H1 (cell line): ENCODE measurements at regions not wholly inside any gene's neighbourhood (a gene's known extent, or its start where the extent isn't known, plus 50 kb on each side); places are given as distances from the start of the nearest gene placed in this dataset.

Experiments used
- CTCF ChIA-PET: fragments of 300-600 bp; sonication (Branson Sonifier 250); formaldehyde crosslinking; loops from one replicate; lab custom pipeline; 2021; ENCODE audit not compliant: partially characterized antibody; lab: Charles Lee
- POLR2A ChIA-PET: fragments of 300-600 bp; sonication (Branson Sonifier 250); formaldehyde crosslinking; loops from one replicate; lab custom pipeline; 2021; ENCODE audit warnings: inconsistent platforms; ENCODE audit not compliant: partially characterized antibody; lab: Charles Lee
- DNase-seq, 2 experiments: peaks; one replicate each; pipeline versions ENCODE4 v3.0.0 to v3.0.0-alpha.2; 2010 to 2022; ENCODE audit warnings: low spot score in 2 of 2, low read depth in 1 of 2, mixed read lengths in 1 of 2
- FAIRE-seq: peaks from 2 replicates; lab custom pipeline; 2011; peaks lifted over from hg19 to GRCh38; lab: Jason Lieb, UNC
- H2AFZ ChIP-seq: 2 replicates; pipeline ENCODE4 v1.8.1; 2012; ENCODE audit warnings: low read length, inconsistent platforms
- H2AK5ac ChIP-seq: 2 replicates; pipeline ENCODE4 v1.6.1; 2013; ENCODE audit warnings: low read depth, low read length
- H2BK120ac ChIP-seq: replicated peaks from 2 replicates; pipeline ENCODE3; 2013; ENCODE audit warnings: low read depth, low read length, inconsistent platforms
- H2BK12ac ChIP-seq: 2 replicates; pipeline ENCODE4 v1.6.1; 2013; ENCODE audit warnings: low read depth, low read length
- H2BK15ac ChIP-seq: 2 replicates; pipeline ENCODE4 v1.6.1; 2013; ENCODE audit warnings: low read length
- H2BK20ac ChIP-seq: 2 replicates; pipeline ENCODE4 v1.6.1; 2013; ENCODE audit warnings: low read length
- H2BK5ac ChIP-seq: 2 replicates; pipeline ENCODE4 v1.6.1; 2013; ENCODE audit warnings: low read depth, low read length
- H3K14ac ChIP-seq: 2 replicates; pipeline ENCODE4 v1.6.1; 2013; ENCODE audit warnings: inconsistent platforms; ENCODE audit not compliant: insufficient read length
- H3K18ac ChIP-seq: 2 replicates; pipeline ENCODE4 v1.6.1; 2013; ENCODE audit warnings: low read length; ENCODE audit errors: extremely low read depth
- H3K23ac ChIP-seq: 2 replicates; pipeline ENCODE4 v1.6.1; 2013; ENCODE audit warnings: inconsistent platforms; ENCODE audit not compliant: insufficient read length
- H3K23me2 ChIP-seq: 2 replicates; pipeline ENCODE4 v1.6.1; 2013; ENCODE audit warnings: low read depth, low read length
- H3K27ac ChIP-seq: 2 replicates; pipeline ENCODE4 v1.6.1; 2011; ENCODE audit warnings: low read depth, low read length, inconsistent platforms
- H3K27me3 ChIP-seq, 4 experiments: replicated peaks in 1 of 4; 1 replicate in 1 of 4; 2 replicates in 3 of 4; pipeline versions ENCODE4 v1.6.1 to v1.8.1; 2011 to 2013; ENCODE audit warnings: low read length in 3 of 4, mild to moderate bottlenecking in 3 of 4, inconsistent platforms in 2 of 4, mixed read lengths in 2 of 4, moderate library complexity in 1 of 4; ENCODE audit not compliant: control insufficient read depth in 3 of 4, insufficient read depth in 3 of 4; ENCODE audit errors: extremely low read depth in 1 of 4
- H3K36me3 ChIP-seq, 4 experiments: 2 replicates each; pipeline versions ENCODE4 v1.6.1 to v1.8.1; 2011 to 2013; ENCODE audit warnings: mild to moderate bottlenecking in 4 of 4, low read length in 3 of 4, moderate library complexity in 2 of 4, control low read depth in 1 of 4, inconsistent platforms in 1 of 4; ENCODE audit not compliant: insufficient read depth in 4 of 4, control insufficient read depth in 2 of 4
- H3K4ac ChIP-seq: replicated peaks from 2 replicates; pipeline ENCODE3; 2013; ENCODE audit warnings: low read length, low read depth, mixed read lengths, inconsistent platforms; ENCODE audit not compliant: insufficient read length
- H3K4me1 ChIP-seq, 4 experiments: replicated peaks in 1 of 4; 1 replicate in 1 of 4; 2 replicates in 3 of 4; pipeline versions ENCODE4 v1.6.1 to v1.8.1; 2011 to 2013; ENCODE audit warnings: low read length in 3 of 4, inconsistent platforms in 2 of 4, mixed read lengths in 1 of 4; ENCODE audit not compliant: insufficient read depth in 4 of 4, control insufficient read depth in 3 of 4
- H3K4me2 ChIP-seq, 2 experiments: 2 replicates each; pipeline versions ENCODE4 v1.6.1 to v1.8.1; 2011 to 2013; ENCODE audit warnings: low read depth in 2 of 2, low read length in 2 of 2, control low read depth in 1 of 2, inconsistent platforms in 1 of 2, mild to moderate bottlenecking in 1 of 2; ENCODE audit not compliant: insufficient read depth in 1 of 2
- H3K4me3 ChIP-seq, 4 experiments: fragments of 200-600, 300-600 bp in 1 of 4; sonication (generic), shearing (Covaris generic), sonication (Bioruptor Twin) in 1 of 4; 2 replicates each; pipeline versions ENCODE4 v1.5.1 to v1.8.1; 2011 to 2016; ENCODE audit warnings: low read length in 4 of 4, low read depth in 3 of 4, control low read depth in 2 of 4, inconsistent platforms in 2 of 4, mild to moderate bottlenecking in 2 of 4, mixed read lengths in 1 of 4, moderate library complexity in 1 of 4; ENCODE audit not compliant: insufficient read depth in 2 of 4; ENCODE audit errors: extremely low read depth in 1 of 4
- H3K56ac ChIP-seq: replicated peaks from 2 replicates; pipeline ENCODE3; 2013; ENCODE audit warnings: low read depth, mild to moderate bottlenecking, mixed read lengths, low read length, inconsistent platforms; ENCODE audit not compliant: insufficient read length
- H3K79me1 ChIP-seq: 2 replicates; pipeline ENCODE4 v1.6.1; 2013; ENCODE audit warnings: low read depth, low read length, control low read depth
- H3K79me2 ChIP-seq, 2 experiments: 2 replicates each; pipeline versions ENCODE4 v1.6.1 to v1.8.1; 2012 to 2013; ENCODE audit warnings: low read length in 2 of 2, mild to moderate bottlenecking in 2 of 2, inconsistent platforms in 1 of 2; ENCODE audit not compliant: insufficient read depth in 2 of 2, control insufficient read depth in 1 of 2
- H3K9ac ChIP-seq, 4 experiments: replicated peaks in 1 of 4; 1 replicate in 1 of 4; 2 replicates in 3 of 4; pipeline versions ENCODE4 v1.6.1 to v1.8.1; 2011 to 2013; ENCODE audit warnings: low read depth in 3 of 4, low read length in 3 of 4, control low read depth in 2 of 4, mild to moderate bottlenecking in 2 of 4, moderate library complexity in 2 of 4, inconsistent platforms in 1 of 4; ENCODE audit errors: extremely low read depth in 1 of 4
- H3K9me3 ChIP-seq, 2 experiments: 2 replicates each; pipeline versions ENCODE4 v1.6.1 to v1.8.1; 2012 to 2013; ENCODE audit warnings: mild to moderate bottlenecking in 2 of 2, moderate library complexity in 2 of 2, control low read depth in 1 of 2, inconsistent platforms in 1 of 2, low read depth in 1 of 2, low read length in 1 of 2, mixed read lengths in 1 of 2; ENCODE audit not compliant: insufficient read depth in 2 of 2
- H4K20me1 ChIP-seq, 2 experiments: replicated peaks in 1 of 2; 2 replicates each; pipeline versions ENCODE3 to v1.8.1; 2011 to 2013; ENCODE audit warnings: inconsistent platforms in 2 of 2, low read length in 2 of 2, mild to moderate bottlenecking in 1 of 2; ENCODE audit not compliant: insufficient read depth in 2 of 2, control insufficient read depth in 1 of 2
- H4K5ac ChIP-seq: 2 replicates; pipeline ENCODE4 v1.6.1; 2013; ENCODE audit warnings: low read length, low read depth, mixed read lengths, inconsistent platforms; ENCODE audit not compliant: insufficient read length
- H4K8ac ChIP-seq: 2 replicates; pipeline ENCODE4 v1.8.0; 2013; ENCODE audit warnings: mild to moderate bottlenecking, moderate library complexity, low read length, inconsistent platforms; ENCODE audit not compliant: insufficient read depth; ENCODE audit errors: extremely low read depth
- H4K91ac ChIP-seq: replicated peaks from 2 replicates; pipeline ENCODE3; 2013; ENCODE audit warnings: low read length, mixed read lengths, inconsistent platforms; ENCODE audit not compliant: insufficient read length
- ATF3 ChIP-seq: IDR thresholded peaks from 2 replicates; pipeline ENCODE4 v1.6.1; 2011; ENCODE audit warnings: low read depth, mild to moderate bottlenecking, low read length; ENCODE audit not compliant: insufficient read depth
- CHD1 ChIP-seq: IDR thresholded peaks from 2 replicates; pipeline ENCODE4 v1.6.1; 2012; ENCODE audit warnings: low read depth, low read length, improper control_type of control experiment
- CREB1 ChIP-seq: IDR thresholded peaks from 2 replicates; pipeline ENCODE4 v1.6.1; 2012; ENCODE audit warnings: inconsistent platforms
- KDM5A ChIP-seq: fragments of 200-600 bp; IDR thresholded peaks from 2 replicates; pipeline ENCODE4 v1.7.1; 2012; ENCODE audit warnings: mild to moderate bottlenecking, low read length, inconsistent platforms, mixed read lengths
- MAFK ChIP-seq: IDR thresholded peaks from 2 replicates; pipeline ENCODE4 v1.6.1; 2012; ENCODE audit warnings: low read depth, mild to moderate bottlenecking, improper control_type of control experiment, low read length
- POLR2AphosphoS5 ChIP-seq: IDR thresholded peaks from 2 replicates; pipeline ENCODE4 v1.6.1; 2011; ENCODE audit warnings: low read depth, low read length
- SP2 ChIP-seq: IDR thresholded peaks from 2 replicates; pipeline ENCODE4 v1.6.1; 2012; ENCODE audit warnings: mild to moderate bottlenecking, low read length, inconsistent platforms
- TCF12 ChIP-seq: IDR thresholded peaks from 2 replicates; pipeline ENCODE4 v1.6.1; 2011; ENCODE audit warnings: low read depth, mild to moderate bottlenecking, low read length
- WGBS, 2 experiments: shearing (Covaris generic) in 1 of 2; methylation state at CpG; one replicate each; pipeline versions ENCODE4 v1.1.6 to v1.1.7; 2013 to 2015; ENCODE audit warnings: low lambda C conversion rate in 2 of 2, mixed read lengths in 2 of 2, inconsistent platforms in 1 of 2, low coverage in 1 of 2, missing lambda C conversion rate in 1 of 2; ENCODE audit not compliant: insufficient replicate concordance in 2 of 2, insufficient coverage in 1 of 2, insufficient read length in 1 of 2; ENCODE audit errors: extremely low coverage in 1 of 2, missing lambda C conversion rate in 1 of 2; 5-methylcytosine and 5-hydroxymethylcytosine counted together
- TF ChIP-seq, protein P1 (sequence below), 3 experiments: IDR thresholded peaks; 1 replicate in 2 of 3; 2 replicates in 1 of 3; pipeline versions ENCODE4 v1.5.1 to v1.6.1; 2011; ENCODE audit warnings: low read length in 3 of 3, mild to moderate bottlenecking in 3 of 3, inconsistent platforms in 2 of 3, low read depth in 1 of 3, moderate library complexity in 1 of 3; ENCODE audit not compliant: insufficient read depth in 1 of 3; ENCODE audit errors: control extremely low read depth in 1 of 3
- TF ChIP-seq, protein P2 (sequence below): IDR thresholded peaks from 2 replicates; pipeline ENCODE4 v1.6.1; 2011; ENCODE audit warnings: low read length, improper control_type of control experiment

DNA sequence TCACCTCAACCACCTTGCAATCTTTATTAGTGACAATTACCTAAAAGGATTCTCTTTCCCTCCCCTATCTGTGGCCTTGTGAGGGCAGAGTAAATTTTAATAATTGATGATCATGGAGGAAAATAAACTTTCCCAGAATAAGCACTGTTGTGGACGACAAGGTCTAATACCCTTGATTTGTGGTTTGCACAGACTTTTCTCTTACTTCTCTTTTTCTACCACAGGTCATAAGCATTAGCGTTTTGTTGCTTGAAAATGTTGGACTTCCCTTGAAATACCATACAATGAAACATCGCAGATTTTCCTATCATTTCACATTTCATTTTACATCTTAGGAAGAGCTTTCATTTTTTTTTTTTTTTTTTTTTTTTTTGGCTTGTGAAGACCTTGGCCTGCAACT, 188.1 kb upstream of the TMEM72 start:
- no peaks in the 10 kb centered on the region for H4K20me1 ChIP-seq
- no peak overlapping the region for H3K23ac ChIP-seq
- no peaks in the 10 kb centered on the region for H3K27me3 ChIP-seq
- no peaks in the 10 kb centered on the region for H3K79me1 ChIP-seq
- H2BK20ac ChIP-seq: no peak overlapping the region
- no peaks in the 10 kb centered on the region for H3K4me1 ChIP-seq
- H3K18ac ChIP-seq: no peak overlapping the region
- no peak overlapping the region for H2BK15ac ChIP-seq
- no peak overlapping the region for H3K4ac ChIP-seq
- H3K4me2 ChIP-seq: no peak overlapping the region
- H3K56ac ChIP-seq: no peak overlapping the region
- ChIA-PET POLR2A (no interaction called here), CTCF (interaction anchor here (0.6 to 2.4 kb wide), 2 partner anchors 11 to 35 kb away, joined by 3 to 11 read pairs; no protein-coding TSS in a partner anchor)
- H3K14ac ChIP-seq: no peak overlapping the region
- H3K9ac ChIP-seq: no peak overlapping the region
- H4K5ac ChIP-seq: no peak overlapping the region
- no peak overlapping the region for H4K91ac ChIP-seq
- H3K27ac ChIP-seq: no peak overlapping the region
- no peak overlapping the region for H2AK5ac ChIP-seq
- no peaks in the 10 kb centered on the region for H3K36me3 ChIP-seq
- no peak overlapping the region for H2BK12ac ChIP-seq
- H2BK120ac ChIP-seq: no peak overlapping the region
- H2AFZ ChIP-seq: no peak overlapping the region
- WGBS, 2 experiments: 97% methylated on average over 3 of the region's 3 CpGs; no CpG with 5 or more reads in 1 of the 2 experiments
- no peak overlapping the region for H2BK5ac ChIP-seq
- no peak overlapping the region for H4K8ac ChIP-seq
- DNase-seq (no peak), FAIRE-seq (no peak)
- H3K23me2 ChIP-seq: no peaks in the 10 kb centered on the region
- no peaks in the 10 kb centered on the region for H3K9me3 ChIP-seq
- no peaks in the 10 kb centered on the region for H3K79me2 ChIP-seq
- no peak overlapping the region for H3K4me3 ChIP-seq
- TF ChIP-seq TCF12: no peak
- TF ChIP-seq MAFK: no peak
- TF ChIP-seq ATF3: no peak
- TF ChIP-seq POLR2AphosphoS5: no peak
- TF ChIP-seq SP2: no peak
- TF ChIP-seq, protein P1, sequence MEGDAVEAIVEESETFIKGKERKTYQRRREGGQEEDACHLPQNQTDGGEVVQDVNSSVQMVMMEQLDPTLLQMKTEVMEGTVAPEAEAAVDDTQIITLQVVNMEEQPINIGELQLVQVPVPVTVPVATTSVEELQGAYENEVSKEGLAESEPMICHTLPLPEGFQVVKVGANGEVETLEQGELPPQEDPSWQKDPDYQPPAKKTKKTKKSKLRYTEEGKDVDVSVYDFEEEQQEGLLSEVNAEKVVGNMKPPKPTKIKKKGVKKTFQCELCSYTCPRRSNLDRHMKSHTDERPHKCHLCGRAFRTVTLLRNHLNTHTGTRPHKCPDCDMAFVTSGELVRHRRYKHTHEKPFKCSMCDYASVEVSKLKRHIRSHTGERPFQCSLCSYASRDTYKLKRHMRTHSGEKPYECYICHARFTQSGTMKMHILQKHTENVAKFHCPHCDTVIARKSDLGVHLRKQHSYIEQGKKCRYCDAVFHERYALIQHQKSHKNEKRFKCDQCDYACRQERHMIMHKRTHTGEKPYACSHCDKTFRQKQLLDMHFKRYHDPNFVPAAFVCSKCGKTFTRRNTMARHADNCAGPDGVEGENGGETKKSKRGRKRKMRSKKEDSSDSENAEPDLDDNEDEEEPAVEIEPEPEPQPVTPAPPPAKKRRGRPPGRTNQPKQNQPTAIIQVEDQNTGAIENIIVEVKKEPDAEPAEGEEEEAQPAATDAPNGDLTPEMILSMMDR (IDR thresholded peaks at IDR 0.05; ENCODE audit: control extremely low read depth in 1 of 3, insufficient read depth in 1 of 3, low read depth in 1 of 3, low read length in 3 of 3): no peak
- no peak for TF ChIP-seq CHD1
- TF ChIP-seq, protein P2, sequence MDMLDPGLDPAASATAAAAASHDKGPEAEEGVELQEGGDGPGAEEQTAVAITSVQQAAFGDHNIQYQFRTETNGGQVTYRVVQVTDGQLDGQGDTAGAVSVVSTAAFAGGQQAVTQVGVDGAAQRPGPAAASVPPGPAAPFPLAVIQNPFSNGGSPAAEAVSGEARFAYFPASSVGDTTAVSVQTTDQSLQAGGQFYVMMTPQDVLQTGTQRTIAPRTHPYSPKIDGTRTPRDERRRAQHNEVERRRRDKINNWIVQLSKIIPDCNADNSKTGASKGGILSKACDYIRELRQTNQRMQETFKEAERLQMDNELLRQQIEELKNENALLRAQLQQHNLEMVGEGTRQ: no peak
- TF ChIP-seq KDM5A: no peak
- TF ChIP-seq CREB1: no peak
